Peyer's patch (tissue), 4 donors: ENCODE measurements at regions not wholly inside any gene's neighbourhood (a gene's known extent, or its start where the extent isn't known, plus 50 kb on each side); places are given as distances from the start of the nearest gene placed in this dataset.

Experiments
- POLR2A ChIP-seq, 2 donors: fragments of 450-650 bp; IDR thresholded peaks; one replicate each; pipeline ENCODE4 v1.5.1; 2017; ENCODE audit warnings: antibody characterized with exemption in 2 of 2, mild to moderate bottlenecking in 2 of 2, moderate library complexity in 2 of 2
- TF ChIP-seq, protein P1 (sequence below), 6 experiments: fragments of 450-650 bp in 4 of 6; fragments of 200-600 bp in 2 of 6; sonication (generic) in 1 of 6; IDR thresholded peaks; one replicate each; pipeline ENCODE4 v1.5.1; 2017 to 2019; ENCODE audit warnings: antibody characterized with exemption in 6 of 6, mild to moderate bottlenecking in 3 of 6, moderate library complexity in 1 of 6

DNA sequence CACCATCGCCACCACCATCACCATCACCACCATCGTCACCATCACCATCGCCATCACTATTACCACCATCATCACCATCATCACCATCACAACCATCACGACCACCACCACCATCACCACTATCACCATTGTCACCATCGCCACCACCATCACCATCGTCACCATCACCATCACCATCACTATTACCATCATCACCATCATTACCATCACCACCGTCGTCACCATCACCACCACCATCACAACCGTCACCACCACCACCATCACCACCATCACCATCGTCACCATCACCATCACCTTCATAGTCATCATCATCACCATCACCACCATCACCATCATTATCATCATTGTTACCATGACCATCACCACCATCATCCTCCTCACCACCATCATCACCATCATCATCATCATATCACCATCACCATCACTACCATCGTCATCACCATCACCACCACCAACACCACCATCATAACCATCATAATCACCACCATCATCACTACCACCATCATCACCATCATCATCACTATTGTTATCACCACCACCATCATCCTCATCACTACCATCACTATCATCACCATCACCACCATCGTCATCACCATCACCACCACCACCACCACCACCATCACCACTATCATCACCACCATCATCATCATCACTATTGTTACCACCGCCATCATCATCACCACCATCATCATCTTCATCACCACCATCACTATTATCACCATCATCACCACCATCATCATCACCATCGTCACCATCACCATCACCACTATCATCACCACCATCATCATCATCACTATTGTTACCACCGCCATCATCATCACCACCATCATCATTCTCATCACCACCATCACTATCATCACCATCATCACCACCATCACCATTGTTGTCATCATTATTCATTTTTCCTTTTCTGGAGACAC is 51.5 kb upstream of the ZNF469 start:
- TF ChIP-seq, protein P1, sequence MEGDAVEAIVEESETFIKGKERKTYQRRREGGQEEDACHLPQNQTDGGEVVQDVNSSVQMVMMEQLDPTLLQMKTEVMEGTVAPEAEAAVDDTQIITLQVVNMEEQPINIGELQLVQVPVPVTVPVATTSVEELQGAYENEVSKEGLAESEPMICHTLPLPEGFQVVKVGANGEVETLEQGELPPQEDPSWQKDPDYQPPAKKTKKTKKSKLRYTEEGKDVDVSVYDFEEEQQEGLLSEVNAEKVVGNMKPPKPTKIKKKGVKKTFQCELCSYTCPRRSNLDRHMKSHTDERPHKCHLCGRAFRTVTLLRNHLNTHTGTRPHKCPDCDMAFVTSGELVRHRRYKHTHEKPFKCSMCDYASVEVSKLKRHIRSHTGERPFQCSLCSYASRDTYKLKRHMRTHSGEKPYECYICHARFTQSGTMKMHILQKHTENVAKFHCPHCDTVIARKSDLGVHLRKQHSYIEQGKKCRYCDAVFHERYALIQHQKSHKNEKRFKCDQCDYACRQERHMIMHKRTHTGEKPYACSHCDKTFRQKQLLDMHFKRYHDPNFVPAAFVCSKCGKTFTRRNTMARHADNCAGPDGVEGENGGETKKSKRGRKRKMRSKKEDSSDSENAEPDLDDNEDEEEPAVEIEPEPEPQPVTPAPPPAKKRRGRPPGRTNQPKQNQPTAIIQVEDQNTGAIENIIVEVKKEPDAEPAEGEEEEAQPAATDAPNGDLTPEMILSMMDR (IDR thresholded peaks at IDR 0.05), result no peak
- TF ChIP-seq POLR2A (IDR thresholded peaks at IDR 0.05), result no peak
